ENCODE measurements at regions not wholly inside any gene's neighbourhood (a gene's known extent, or its start where the extent isn't known, plus 50 kb on each side); places are given as distances from the start of the nearest gene placed in this dataset.

GRCh38 chr2:134014196-134014960 is 239.5 kb upstream of the MGAT5 start:
- 94% methylated on average over 3 of the region's 3 CpGs for WGBS
- DNase-seq (ENCODE audit: low read depth in 6 of 9, low spot score in 9 of 9), result no peak
- Histone ChIP-seq H3K27ac (ENCODE audit: low read depth in 1 of 2, low read length in 1 of 2) (no peak overlapping the region), H3K36me3 (ENCODE audit: control insufficient read depth in 2 of 2, insufficient read depth in 2 of 2, low read length in 1 of 2) (no peaks in the 10 kb centered on the region), H3K4me3 (ENCODE audit: low read length in 2 of 2) (no peak overlapping the region), H3K9me3 (ENCODE audit: control insufficient read depth in 2 of 2, insufficient read depth in 1 of 2, low read length in 1 of 2) (no peaks in the 10 kb centered on the region), H3K27me3 (ENCODE audit: control insufficient read depth in 2 of 2, insufficient read depth in 1 of 2, low read length in 1 of 2) (peaks cover 0 to 2% of the 10 kb centered on the region in 2 donors), H3K4me1 (ENCODE audit: control insufficient read depth in 2 of 2, insufficient read depth in 2 of 2, low read length in 2 of 2) (no peaks in the 10 kb centered on the region)

GRCh38 chr2:134019871-134020270 is 234.0 kb upstream of the MGAT5 start:
- 92% methylated on average over 2 of the region's 2 CpGs for WGBS
- no peaks in the 10 kb centered on the region for H3K4me1 ChIP-seq (ENCODE audit: control insufficient read depth in 2 of 2, insufficient read depth in 2 of 2, low read length in 2 of 2)
- no peaks in the 10 kb centered on the region for H3K36me3 ChIP-seq (ENCODE audit: control insufficient read depth in 2 of 2, insufficient read depth in 2 of 2, low read length in 1 of 2)
- no peak overlapping the region for H3K4me3 ChIP-seq (ENCODE audit: low read length in 2 of 2)
- no peak for DNase-seq (ENCODE audit: low read depth in 6 of 9, low spot score in 9 of 9)
- H3K27me3 ChIP-seq (ENCODE audit: control insufficient read depth in 2 of 2, insufficient read depth in 1 of 2, low read length in 1 of 2), result no peaks in the 10 kb centered on the region
- no peaks in the 10 kb centered on the region for H3K9me3 ChIP-seq (ENCODE audit: control insufficient read depth in 2 of 2, insufficient read depth in 1 of 2, low read length in 1 of 2)
- no peak overlapping the region for H3K27ac ChIP-seq (ENCODE audit: low read depth in 1 of 2, low read length in 1 of 2)

GRCh38 chr2:134020608-134021007 is 233.3 kb upstream of the MGAT5 start:
- WGBS, result 51% methylated on average over 3 of the region's 3 CpGs
- no peak for DNase-seq (ENCODE audit: low read depth in 6 of 9, low spot score in 9 of 9)
- Histone ChIP-seq H3K36me3 (ENCODE audit: control insufficient read depth in 2 of 2, insufficient read depth in 2 of 2, low read length in 1 of 2) (no peaks in the 10 kb centered on the region), H3K4me1 (ENCODE audit: control insufficient read depth in 2 of 2, insufficient read depth in 2 of 2, low read length in 2 of 2) (no peaks in the 10 kb centered on the region), H3K27ac (ENCODE audit: low read depth in 1 of 2, low read length in 1 of 2) (no peak overlapping the region), H3K9me3 (ENCODE audit: control insufficient read depth in 2 of 2, insufficient read depth in 1 of 2, low read length in 1 of 2) (no peaks in the 10 kb centered on the region), H3K27me3 (ENCODE audit: control insufficient read depth in 2 of 2, insufficient read depth in 1 of 2, low read length in 1 of 2) (no peaks in the 10 kb centered on the region), H3K4me3 (ENCODE audit: low read length in 2 of 2) (no peak overlapping the region)

GRCh38 chr2:134021830-134022524 is 231.9 kb upstream of the MGAT5 start:
- no peak for DNase-seq (ENCODE audit: low read depth in 6 of 9, low spot score in 9 of 9)
- H3K36me3 ChIP-seq (ENCODE audit: control insufficient read depth in 2 of 2, insufficient read depth in 2 of 2, low read length in 1 of 2), result no peaks in the 10 kb centered on the region
- H3K9me3 ChIP-seq (ENCODE audit: control insufficient read depth in 2 of 2, insufficient read depth in 1 of 2, low read length in 1 of 2), result no peaks in the 10 kb centered on the region
- peaks cover 0 to 5% of the 10 kb centered on the region in 2 donors for H3K27me3 ChIP-seq (ENCODE audit: control insufficient read depth in 2 of 2, insufficient read depth in 1 of 2, low read length in 1 of 2)
- H3K27ac ChIP-seq (ENCODE audit: low read depth in 1 of 2, low read length in 1 of 2), result no peak overlapping the region
- no peak overlapping the region for H3K4me3 ChIP-seq (ENCODE audit: low read length in 2 of 2)
- H3K4me1 ChIP-seq (ENCODE audit: control insufficient read depth in 2 of 2, insufficient read depth in 2 of 2, low read length in 2 of 2), result no peaks in the 10 kb centered on the region
- 87% methylated on average over 5 of the region's 5 CpGs for WGBS

- Histone ChIP-seq H3K27me3 (ENCODE audit: control insufficient read depth in 2 of 2, insufficient read depth in 1 of 2, low read length in 1 of 2) (peaks cover 0 to 24% of the 10 kb centered on the region in 2 donors), H3K4me3 (ENCODE audit: low read length in 2 of 2) (no peak overlapping the region), H3K27ac (ENCODE audit: low read depth in 1 of 2, low read length in 1 of 2) (no peak overlapping the region), H3K36me3 (ENCODE audit: control insufficient read depth in 2 of 2, insufficient read depth in 2 of 2, low read length in 1 of 2) (no peaks in the 10 kb centered on the region), H3K9me3 (ENCODE audit: control insufficient read depth in 2 of 2, insufficient read depth in 1 of 2, low read length in 1 of 2) (peaks cover 0 to 6% of the 10 kb centered on the region in 2 donors), H3K4me1 (ENCODE audit: control insufficient read depth in 2 of 2, insufficient read depth in 2 of 2, low read length in 2 of 2) (no peaks in the 10 kb centered on the region)
- DNase-seq (ENCODE audit: low read depth in 6 of 9, low spot score in 9 of 9), result no peak
- WGBS, result 84% methylated on average over 5 of the region's 5 CpGs
Measured at GRCh38 chr2:134023854-134024253, 230.0 kb upstream of the MGAT5 start.

GRCh38 chr2:134027980-134028379 is 225.9 kb upstream of the MGAT5 start:
- no peaks in the 10 kb centered on the region for H3K36me3 ChIP-seq (ENCODE audit: control insufficient read depth in 2 of 2, insufficient read depth in 2 of 2, low read length in 1 of 2)
- no peak for DNase-seq (ENCODE audit: low read depth in 6 of 9, low spot score in 9 of 9)
- 13% methylated on average over 21 of the region's 21 CpGs for WGBS
- H3K9me3 ChIP-seq (ENCODE audit: control insufficient read depth in 2 of 2, insufficient read depth in 1 of 2, low read length in 1 of 2), result peaks cover 0 to 6% of the 10 kb centered on the region in 2 donors
- H3K27ac ChIP-seq (ENCODE audit: low read depth in 1 of 2, low read length in 1 of 2), result no peak overlapping the region
- peaks cover 0 to 38% of the 10 kb centered on the region in 2 donors for H3K27me3 ChIP-seq (ENCODE audit: control insufficient read depth in 2 of 2, insufficient read depth in 1 of 2, low read length in 1 of 2)
- H3K4me1 ChIP-seq (ENCODE audit: control insufficient read depth in 2 of 2, insufficient read depth in 2 of 2, low read length in 2 of 2), result no peaks in the 10 kb centered on the region
- no peak overlapping the region for H3K4me3 ChIP-seq (ENCODE audit: low read length in 2 of 2)

- H3K4me1 ChIP-seq (ENCODE audit: control insufficient read depth in 2 of 2, insufficient read depth in 2 of 2, low read length in 2 of 2), result no peaks in the 10 kb centered on the region
- peaks cover 0 to 38% of the 10 kb centered on the region in 2 donors for H3K27me3 ChIP-seq (ENCODE audit: control insufficient read depth in 2 of 2, insufficient read depth in 1 of 2, low read length in 1 of 2)
- no peaks in the 10 kb centered on the region for H3K36me3 ChIP-seq (ENCODE audit: control insufficient read depth in 2 of 2, insufficient read depth in 2 of 2, low read length in 1 of 2)
- H3K9me3 ChIP-seq (ENCODE audit: control insufficient read depth in 2 of 2, insufficient read depth in 1 of 2, low read length in 1 of 2), result peaks cover 0 to 6% of the 10 kb centered on the region in 2 donors
- no peak overlapping the region for H3K4me3 ChIP-seq (ENCODE audit: low read length in 2 of 2)
- WGBS, result 75% methylated on average over 6 of the region's 6 CpGs
- DNase-seq (ENCODE audit: low read depth in 6 of 9, low spot score in 9 of 9), result no peak
- H3K27ac ChIP-seq (ENCODE audit: low read depth in 1 of 2, low read length in 1 of 2), result no peak overlapping the region
Measured at GRCh38 chr2:134029418-134029817, 224.5 kb upstream of the MGAT5 start.

- no peak overlapping the region for H3K27ac ChIP-seq (ENCODE audit: low read depth in 1 of 2, low read length in 1 of 2)
- H3K36me3 ChIP-seq (ENCODE audit: control insufficient read depth in 2 of 2, insufficient read depth in 2 of 2, low read length in 1 of 2), result no peaks in the 10 kb centered on the region
- H3K4me3 ChIP-seq (ENCODE audit: low read length in 2 of 2), result no peak overlapping the region
- H3K4me1 ChIP-seq (ENCODE audit: control insufficient read depth in 2 of 2, insufficient read depth in 2 of 2, low read length in 2 of 2), result no peaks in the 10 kb centered on the region
- no peak for DNase-seq (ENCODE audit: low read depth in 6 of 9, low spot score in 9 of 9)
- peaks cover 0 to 6% of the 10 kb centered on the region in 2 donors for H3K9me3 ChIP-seq (ENCODE audit: control insufficient read depth in 2 of 2, insufficient read depth in 1 of 2, low read length in 1 of 2)
- WGBS, result 92% methylated on average over 6 of the region's 6 CpGs
- H3K27me3 ChIP-seq (ENCODE audit: control insufficient read depth in 2 of 2, insufficient read depth in 1 of 2, low read length in 1 of 2), result peaks cover 0 to 36% of the 10 kb centered on the region in 2 donors
Measured at GRCh38 chr2:134031539-134031938, 222.3 kb upstream of the MGAT5 start.

- H3K4me1 ChIP-seq (ENCODE audit: control insufficient read depth in 2 of 2, insufficient read depth in 2 of 2, low read length in 2 of 2), result no peaks in the 10 kb centered on the region
- no peak for DNase-seq (ENCODE audit: low read depth in 6 of 9, low spot score in 9 of 9)
- no peaks in the 10 kb centered on the region for H3K36me3 ChIP-seq (ENCODE audit: control insufficient read depth in 2 of 2, insufficient read depth in 2 of 2, low read length in 1 of 2)
- H3K9me3 ChIP-seq (ENCODE audit: control insufficient read depth in 2 of 2, insufficient read depth in 1 of 2, low read length in 1 of 2), result no peaks in the 10 kb centered on the region
- WGBS, result 84% methylated on average over 5 of the region's 5 CpGs
- no peak overlapping the region for H3K4me3 ChIP-seq (ENCODE audit: low read length in 2 of 2)
- no peak overlapping the region for H3K27ac ChIP-seq (ENCODE audit: low read depth in 1 of 2, low read length in 1 of 2)
- peaks cover 0 to 2% of the 10 kb centered on the region in 2 donors for H3K27me3 ChIP-seq (ENCODE audit: control insufficient read depth in 2 of 2, insufficient read depth in 1 of 2, low read length in 1 of 2)
Measured at GRCh38 chr2:134035605-134036370, 218.1 kb upstream of the MGAT5 start.
